K562 (cell line): ENCODE measurements at regions not wholly inside any gene's neighbourhood (a gene's known extent, or its start where the extent isn't known, plus 50 kb on each side); places are given as distances from the start of the nearest gene placed in this dataset.

Experiments
- ATAC-seq: fragments of 200-7000 bp; cut with Tn5 transposase; 3 replicates; pipeline ENCODE4 v1.9.1; 2020; ENCODE audit warnings: moderate library complexity
- BruUV-seq: library from RNA; stranded (reverse); fragments of 400-500 nt; replicated peaks from 2 replicates; lab custom pipeline; 2021; lab: Mats Ljungman, UMichigan
- CTCF ChIA-PET: fragments of 300-600 bp; formaldehyde crosslinking; extraction: SDS; loops from one replicate; lab custom pipeline; 2021; ENCODE audit warnings: low intra/inter-chr PET ratio; lab: Yijun Ruan, JAX
- POLR2A ChIA-PET: fragments of 300-600, 350-650 bp; sonication (Branson Sonifier 250); formaldehyde crosslinking; extraction: SDS; loops from one replicate; lab custom pipeline; 2021; ENCODE audit warnings: antibody characterized with exemption, inconsistent platforms; lab: Yijun Ruan, JAX
- DNase-seq, 4 experiments: peaks; one replicate each; pipeline versions ENCODE4 v3.0.0 to v3.0.0-alpha.2; 2011 to 2018; ENCODE audit warnings: low spot score in 3 of 4, mixed read lengths in 3 of 4; ENCODE audit errors: extremely low read depth in 1 of 4
- FAIRE-seq: peaks from 2 replicates; lab custom pipeline; 2011; peaks lifted over from hg19 to GRCh38; lab: Jason Lieb, UNC
- H2AFZ ChIP-seq: 2 replicates; pipeline ENCODE4 v1.6.0; 2011; ENCODE audit warnings: low read depth, low read length, control low read depth, inconsistent platforms
- H3K27ac ChIP-seq: fragments of 200-600 bp; 3 replicates; pipeline ENCODE4 v1.8.0; 2011; ENCODE audit warnings: low read depth, mild to moderate bottlenecking, control low read depth, inconsistent platforms, low read length, moderate library complexity, mixed read lengths; ENCODE audit errors: extremely low read depth
- H3K27me3 ChIP-seq, 2 experiments: fragments of 300-600 bp in 1 of 2; 2 replicates in 1 of 2; 3 replicates in 1 of 2; pipeline versions ENCODE4 v1.6.0 to v1.8.0; 2011; ENCODE audit warnings: inconsistent platforms in 2 of 2, low read length in 2 of 2, mild to moderate bottlenecking in 1 of 2, mixed read lengths in 1 of 2, moderate library complexity in 1 of 2; ENCODE audit not compliant: control insufficient read depth in 2 of 2, insufficient read depth in 2 of 2
- H3K36me3 ChIP-seq: fragments of 300-600 bp; 3 replicates; pipeline ENCODE4 v1.8.0; 2011; ENCODE audit warnings: mild to moderate bottlenecking, low read length, inconsistent platforms; ENCODE audit not compliant: control insufficient read depth, insufficient read depth
- H3K4me1 ChIP-seq, 2 experiments: fragments of 200-600 bp in 1 of 2; replicated peaks in 1 of 2; 2 replicates in 1 of 2; 3 replicates in 1 of 2; pipeline versions ENCODE4 v1.5.1 to v1.8.0; 2011; ENCODE audit warnings: inconsistent platforms in 2 of 2, low read length in 2 of 2, mild to moderate bottlenecking in 1 of 2, mixed read lengths in 1 of 2, moderate library complexity in 1 of 2; ENCODE audit not compliant: control insufficient read depth in 2 of 2, insufficient read depth in 2 of 2
- H3K4me2 ChIP-seq: 2 replicates; pipeline ENCODE4 v1.6.1; 2011; ENCODE audit warnings: low read length, control low read depth, inconsistent platforms, mixed read lengths; ENCODE audit not compliant: insufficient read depth
- H3K4me3 ChIP-seq: fragments of 200-600 bp; sonication (generic), shearing (Covaris generic); 2 replicates; pipeline ENCODE4 v1.5.1; 2016; ENCODE audit warnings: control low read depth, inconsistent platforms
- H3K79me2 ChIP-seq: fragments of 200-600 bp; 3 replicates; pipeline ENCODE4 v1.8.0; 2011; ENCODE audit warnings: low read length, inconsistent platforms; ENCODE audit not compliant: control insufficient read depth, insufficient read depth
- H3K9ac ChIP-seq, 2 experiments: 2 replicates each; pipeline versions ENCODE4 v1.6.0 to v1.6.1; 2011; ENCODE audit warnings: low read depth in 2 of 2, low read length in 2 of 2, control low read depth in 1 of 2, inconsistent platforms in 1 of 2, mild to moderate bottlenecking in 1 of 2, mixed read lengths in 1 of 2; ENCODE audit not compliant: insufficient read depth in 1 of 2
- H3K9me1 ChIP-seq: one replicate; pipeline ENCODE4 v1.6.0; 2011; ENCODE audit warnings: inconsistent platforms, mild to moderate bottlenecking, low read length, moderate library complexity; ENCODE audit not compliant: control insufficient read depth, insufficient read depth
- H3K9me3 ChIP-seq: replicated peaks from 2 replicates; pipeline ENCODE4 v1.5.1; 2011; ENCODE audit warnings: low read depth, low read length, inconsistent platforms; ENCODE audit not compliant: control insufficient read depth, insufficient read depth
- H4K20me1 ChIP-seq: replicated peaks from 2 replicates; pipeline ENCODE4 v1.6.1; 2011; ENCODE audit warnings: low read length, inconsistent platforms, mixed read lengths; ENCODE audit not compliant: control insufficient read depth, insufficient read depth
- ADNP ChIP-seq: fragments of 200-800 bp; sonication (Bioruptor generic); IDR thresholded peaks from 2 replicates; pipeline ENCODE4 v1.6.1; 2016; ENCODE audit warnings: missing genetic modification characterization, missing compliant biosample characterization
- BCLAF1 ChIP-seq, 2 experiments: fragments of 450-650 bp in 1 of 2; IDR thresholded peaks; 2 replicates each; pipeline ENCODE4 v1.6.1; 2011 to 2017; ENCODE audit warnings: low read depth in 2 of 2, antibody characterized with exemption in 1 of 2, borderline replicate concordance in 1 of 2, low read length in 1 of 2, mild to moderate bottlenecking in 1 of 2, mixed read lengths in 1 of 2; ENCODE audit not compliant: control insufficient read depth in 1 of 2
- CHD1 ChIP-seq: fragments of 200-600 bp; sonication (generic); IDR thresholded peaks from one replicate; pipeline ENCODE4 v1.6.1; 2012; ENCODE audit warnings: mild to moderate bottlenecking, moderate library complexity, low read length, inconsistent platforms
- CXXC5 ChIP-seq: fragments of 250-450 bp; sonication (Bioruptor Pico); IDR thresholded peaks from 2 replicates; pipeline ENCODE4 v1.8.0; 2022; ENCODE audit warnings: inconsistent platforms, mild to moderate bottlenecking, moderate library complexity
- HMBOX1 ChIP-seq: sonication (generic); IDR thresholded peaks from 2 replicates; pipeline ENCODE4 v1.6.1; 2016
- L3MBTL2 ChIP-seq: fragments of 450-650 bp; IDR thresholded peaks from 2 replicates; pipeline ENCODE4 v1.6.1; 2016; ENCODE audit warnings: mild to moderate bottlenecking, moderate library complexity
- RBFOX2 ChIP-seq: fragments of 200-400 bp; formaldehyde crosslinking; IDR thresholded peaks from 2 replicates; pipeline ENCODE4 v1.6.1; 2017; ENCODE audit warnings: low read depth, mild to moderate bottlenecking, low read length, moderate library complexity
- WGBS: fragments of 100-300 bp; shearing (Covaris generic); methylation state at CpG from one replicate; pipeline ENCODE4 v1.1.6; 2016; ENCODE audit warnings: low coverage, mixed read lengths; ENCODE audit not compliant: insufficient coverage; ENCODE audit errors: missing lambda C conversion rate; 5-methylcytosine and 5-hydroxymethylcytosine counted together
- in situ Hi-C: fragments of 300-500 bp; cut with MboI; formaldehyde crosslinking; loops from 4 replicates; pipeline ENCODE4 v1.15.0; 2018; ENCODE audit warnings: inconsistent platforms, mixed read lengths
- intact Hi-C: fragments of 100-400 bp; cut with micrococcal nuclease; formaldehyde crosslinking; loops from 2 replicates; pipeline ENCODE4 v1.14.2; 2022

- ATAC-seq = no peak
- ChIA-PET POLR2A (no interaction called here), CTCF (no interaction called here)
- Histone ChIP-seq H2AFZ (no peak overlapping the region), H3K4me1 (no peaks in the 10 kb centered on the region), H3K9me1 (no peaks in the 10 kb centered on the region), H3K27me3 (no peaks in the 10 kb centered on the region), H4K20me1 (no peaks in the 10 kb centered on the region), H3K9me3 (no peaks in the 10 kb centered on the region), H3K9ac (no peak overlapping the region), H3K36me3 (no peaks in the 10 kb centered on the region), H3K79me2 (no peaks in the 10 kb centered on the region), H3K27ac (no peak overlapping the region), H3K4me3 (no peak overlapping the region), H3K4me2 (no peak overlapping the region)
- FAIRE-seq = no peak
- no peak for DNase-seq
- TF ChIP-seq L3MBTL2 = no peak
- TF ChIP-seq ADNP (tag) = no peak
- no peak for TF ChIP-seq CXXC5 (CRISPR knock-in tag)
- TF ChIP-seq RBFOX2 = no peak
- no peak for TF ChIP-seq BCLAF1 (IDR thresholded peaks at IDR 0.05; ENCODE audit: borderline replicate concordance in 1 of 2, control insufficient read depth in 1 of 2, low read depth in 2 of 2, low read length in 1 of 2)
- TF ChIP-seq CHD1 = no peak
- no peak for TF ChIP-seq HMBOX1
- 0% methylated on average over 3 of the region's 3 CpGs for WGBS
- in situ Hi-C loops = no loop called here
- intact Hi-C loops = no loop called here
- no TSS peak for BruUV-seq
Observed at GRCh38 chr3:190973771-190974170, 111.3 kb upstream of the GMNC start.
